Stimulated activated CD4-positive, alpha-beta T cell treated with anti-CD3 and anti-CD28 coated beads, TNF-alpha, amount 100 ng/mL, for 48 hours (primary cell): ENCODE measurements at regions not wholly inside any gene's neighbourhood (a gene's known extent, or its start where the extent isn't known, plus 50 kb on each side); places are given as distances from the start of the nearest gene placed in this dataset.
A peak's percentile ranks its signal among the peaks of the same experiment; 100 is the strongest.

Experiments used
- DNase-seq, 3 donors: peaks; one replicate each; pipeline ENCODE4 v3.0.0-alpha.2; 2020; ENCODE audit warnings: low read depth in 3 of 3

GRCh38 chr3:188036375-188037194 lies 117.4 kb upstream of the LPP start:
- DNase-seq: no peak

- DNase-seq: no peak
Observed at GRCh38 chr3:188037195-188037718, 116.7 kb upstream of the LPP start.

GRCh38 chr3:188037965-188038581 lies 115.9 kb upstream of the LPP start:
- no peak for DNase-seq

- no peak for DNase-seq
Observed at GRCh38 chr3:188041193-188041592, 112.8 kb upstream of the LPP start.

- no peak for DNase-seq
Observed at GRCh38 chr3:188041895-188042294, 112.1 kb upstream of the LPP start.

GRCh38 chr3:188042466-188042865 lies 111.5 kb upstream of the LPP start:
- no peak for DNase-seq

- no peak for DNase-seq
Observed at GRCh38 chr3:188043891-188044290, 110.1 kb upstream of the LPP start.

GRCh38 chr3:188046561-188047211 lies 107.3 kb upstream of the LPP start:
- DNase-seq: no peak

GRCh38 chr3:188047536-188047935 lies 106.4 kb upstream of the LPP start:
- no peak for DNase-seq

GRCh38 chr3:188049606-188050530 lies 104.1 kb upstream of the LPP start:
- DNase-seq: peak in 1 of 3 donors; percentile 12

- no peak for DNase-seq
Observed at GRCh38 chr3:188051801-188052168, 102.2 kb upstream of the LPP start.

GRCh38 chr3:188052169-188053035 lies 101.6 kb upstream of the LPP start:
- DNase-seq: no peak

GRCh38 chr3:188053036-188053340 lies 101.0 kb upstream of the LPP start:
- no peak for DNase-seq

GRCh38 chr3:188053710-188054380 lies 100.1 kb upstream of the LPP start:
- DNase-seq: no peak

GRCh38 chr3:188054541-188054940 lies 99.4 kb upstream of the LPP start:
- DNase-seq: no peak

- DNase-seq: no peak
Observed at GRCh38 chr3:188055388-188055787, 98.6 kb upstream of the LPP start.

GRCh38 chr3:188057124-188057523 lies 96.8 kb upstream of the LPP start:
- no peak for DNase-seq

- no peak for DNase-seq
Observed at GRCh38 chr3:188058569-188059184, 95.3 kb upstream of the LPP start.

- DNase-seq: no peak
Observed at GRCh38 chr3:188059351-188059750, 94.6 kb upstream of the LPP start.
